CD8-positive, alpha-beta memory T cell (primary cell): ENCODE measurements at regions not wholly inside any gene's neighbourhood (a gene's known extent, or its start where the extent isn't known, plus 50 kb on each side); places are given as distances from the start of the nearest gene placed in this dataset.
"Not testable (repeated sequence)": the region's sequence is repeated elsewhere in the genome, so short reads cannot be mapped to it uniquely, and the experiment has no call there.

Experiments used
- CTCF ChIA-PET: fragments of 350-600 bp; sonication (Branson Sonifier 250); formaldehyde crosslinking; loops from one replicate; lab custom pipeline; 2021; ENCODE audit warnings: antibody characterized with exemption; lab: Charles Lee
- POLR2A ChIA-PET: fragments of 350-600 bp; sonication (Branson Sonifier 250); formaldehyde crosslinking; loops from one replicate; lab custom pipeline; 2021; ENCODE audit warnings: antibody characterized with exemption; lab: Charles Lee
- DNase-seq, 5 donors: peaks; one replicate each; pipeline versions ENCODE4 v3.0.0 to v3.0.0-alpha.2; 2020 to 2022; ENCODE audit warnings: mixed read lengths in 1 of 5
- H3K27ac ChIP-seq: one replicate; pipeline ENCODE4 v1.7.0; 2013; ENCODE audit warnings: low read depth, mild to moderate bottlenecking, low read length, moderate library complexity
- H3K27me3 ChIP-seq: 2 replicates; pipeline ENCODE4 v1.7.0; 2013; ENCODE audit warnings: low read length, mild to moderate bottlenecking; ENCODE audit not compliant: insufficient read depth, poor library complexity, severe bottlenecking
- H3K36me3 ChIP-seq: 2 replicates; pipeline ENCODE4 v1.7.0; 2013; ENCODE audit warnings: mild to moderate bottlenecking, low read length, moderate library complexity; ENCODE audit not compliant: insufficient read depth
- H3K4me1 ChIP-seq: 2 replicates; pipeline ENCODE4 v1.7.0; 2013; ENCODE audit warnings: mild to moderate bottlenecking, low read length, moderate library complexity; ENCODE audit not compliant: insufficient read depth
- H3K4me3 ChIP-seq: 2 replicates; pipeline ENCODE4 v1.7.0; 2013; ENCODE audit warnings: mild to moderate bottlenecking, low read length
- H3K9me3 ChIP-seq: 2 replicates; pipeline ENCODE4 v1.7.0; 2013; ENCODE audit warnings: mild to moderate bottlenecking, low read length
- H3K27ac Mint-ChIP-seq, 8 donors: one replicate each; pipeline ENCODE4 v1.8.0; 2020 to 2021; ENCODE audit warnings: mixed read lengths in 8 of 8, mild to moderate bottlenecking in 6 of 8, inconsistent platforms in 3 of 8, moderate library complexity in 3 of 8
- H3K27me3 Mint-ChIP-seq, 2 donors: one replicate each; pipeline ENCODE4 v1.8.0; 2020 to 2021; ENCODE audit warnings: mixed read lengths in 2 of 2, mild to moderate bottlenecking in 1 of 2, moderate library complexity in 1 of 2
- H3K36me3 Mint-ChIP-seq, 3 donors: one replicate each; pipeline ENCODE4 v1.8.0; 2020 to 2021; ENCODE audit warnings: mixed read lengths in 3 of 3, inconsistent platforms in 1 of 3, mild to moderate bottlenecking in 1 of 3
- H3K4me1 Mint-ChIP-seq, 3 donors: one replicate each; pipeline ENCODE4 v1.8.0; 2020 to 2021; ENCODE audit warnings: mixed read lengths in 3 of 3, inconsistent platforms in 1 of 3, mild to moderate bottlenecking in 1 of 3
- H3K4me3 Mint-ChIP-seq, 7 donors: one replicate each; pipeline ENCODE4 v1.8.0; 2020 to 2021; ENCODE audit warnings: mixed read lengths in 7 of 7, mild to moderate bottlenecking in 6 of 7, moderate library complexity in 4 of 7, inconsistent platforms in 2 of 7
- H3K9me3 Mint-ChIP-seq, 5 donors: one replicate each; pipeline ENCODE4 v1.8.0; 2020 to 2022; ENCODE audit warnings: mixed read lengths in 5 of 5, mild to moderate bottlenecking in 3 of 5, moderate library complexity in 2 of 5, inconsistent platforms in 1 of 5

- Histone ChIP-seq H3K4me3 (no peak overlapping the region), H3K9me3 (no peaks in the 10 kb centered on the region), H3K4me1 (no peaks in the 10 kb centered on the region), H3K27ac (no peak overlapping the region), H3K36me3 (no peaks in the 10 kb centered on the region), H3K27me3 (peaks cover 4% of the 10 kb centered on the region)
- Mint-ChIP-seq H3K27me3 (peaks cover 25 to 68% of the 10 kb centered on the region in 2 donors), H3K27ac (no peak overlapping the region), H3K9me3 (no peaks in the 10 kb centered on the region), H3K4me3 (peak overlapping the region in 2 of 7 donors; percentile 26 to 55), H3K36me3 (no peaks in the 10 kb centered on the region), H3K4me1 (no peaks in the 10 kb centered on the region)
- ChIA-PET CTCF (no interaction called here), POLR2A (no interaction called here)
- no peak for DNase-seq
Observed at GRCh38 chr17:34423978-34424813, 61.2 kb upstream of the CCL1 start.

- H3K36me3 ChIP-seq, H3K27me3 ChIP-seq, POLR2A ChIA-PET, H3K9me3 ChIP-seq, H3K4me1 Mint-ChIP-seq, CTCF ChIA-PET, H3K4me3 Mint-ChIP-seq, H3K27ac Mint-ChIP-seq, DNase-seq, H3K9me3 Mint-ChIP-seq, H3K36me3 Mint-ChIP-seq, H3K4me3 ChIP-seq, H3K27ac ChIP-seq, H3K4me1 ChIP-seq: not testable (repeated sequence)
- H3K27me3 Mint-ChIP-seq, result peaks cover 25 to 71% of the 10 kb centered on the region in 2 donors
Observed at GRCh38 chr17:34423315-34423714, 60.3 kb upstream of the CCL1 start.

GRCh38 chr17:34420900-34421299 lies 57.9 kb upstream of the CCL1 start:
- Mint-ChIP-seq H3K36me3 (no peaks in the 10 kb centered on the region), H3K27me3 (peaks cover 30 to 64% of the 10 kb centered on the region in 2 donors), H3K4me3 (no peak overlapping the region), H3K4me1 (no peaks in the 10 kb centered on the region), H3K27ac (no peak overlapping the region), H3K9me3 (no peaks in the 10 kb centered on the region)
- ChIA-PET POLR2A (no interaction called here), CTCF (interaction anchor here (0.6 to 1.7 kb wide), 4 partner anchors 10 to 696 kb away, joined by 3 to 6 read pairs (median 4); no protein-coding TSS in a partner anchor)
- Histone ChIP-seq H3K36me3 (no peaks in the 10 kb centered on the region), H3K27me3 (peaks cover 4% of the 10 kb centered on the region), H3K9me3 (no peaks in the 10 kb centered on the region), H3K27ac (no peak overlapping the region), H3K4me1 (no peaks in the 10 kb centered on the region), H3K4me3 (no peak overlapping the region)
- DNase-seq, result no peak

GRCh38 chr17:34420254-34420766 lies 57.3 kb upstream of the CCL1 start:
- CTCF ChIA-PET, result interaction anchor here (0.7 to 1.7 kb wide), 8 partner anchors 11 to 703 kb away, joined by 3 to 6 read pairs (median 4); no protein-coding TSS in a partner anchor
- POLR2A ChIA-PET, result no interaction called here
- Histone ChIP-seq H3K36me3 (no peaks in the 10 kb centered on the region), H3K27ac (no peak overlapping the region), H3K4me1 (no peaks in the 10 kb centered on the region), H3K4me3 (no peak overlapping the region), H3K9me3 (no peaks in the 10 kb centered on the region), H3K27me3 (peaks cover 4% of the 10 kb centered on the region)
- H3K27me3 Mint-ChIP-seq, result peaks cover 33 to 59% of the 10 kb centered on the region in 2 donors
- H3K36me3 Mint-ChIP-seq, result no peaks in the 10 kb centered on the region
- no peak overlapping the region for H3K27ac Mint-ChIP-seq
- H3K4me3 Mint-ChIP-seq, result no peak overlapping the region
- no peaks in the 10 kb centered on the region for H3K9me3 Mint-ChIP-seq
- DNase-seq, result peak; percentile 36 to 74 (median 48)
- no peaks in the 10 kb centered on the region for H3K4me1 Mint-ChIP-seq

- DNase-seq, result no peak
- ChIA-PET CTCF (interaction anchor here (1.1 kb wide), 1 partner anchor 704 kb away, joined by 3 read pairs; no protein-coding TSS in a partner anchor), POLR2A (no interaction called here)
- no peak overlapping the region for H3K27ac ChIP-seq
- no peaks in the 10 kb centered on the region for H3K36me3 Mint-ChIP-seq
- H3K4me3 ChIP-seq, result no peak overlapping the region
- H3K36me3 ChIP-seq, result no peaks in the 10 kb centered on the region
- H3K4me3 Mint-ChIP-seq, result no peak overlapping the region
- no peaks in the 10 kb centered on the region for H3K27me3 ChIP-seq
- no peak overlapping the region for H3K27ac Mint-ChIP-seq
- no peaks in the 10 kb centered on the region for H3K4me1 ChIP-seq
- no peaks in the 10 kb centered on the region for H3K9me3 Mint-ChIP-seq
- peaks cover 24 to 58% of the 10 kb centered on the region in 2 donors for H3K27me3 Mint-ChIP-seq
- H3K4me1 Mint-ChIP-seq, result no peaks in the 10 kb centered on the region
- no peaks in the 10 kb centered on the region for H3K9me3 ChIP-seq
Observed at GRCh38 chr17:34416116-34416515, 53.1 kb upstream of the CCL1 start.

- Histone ChIP-seq H3K36me3 (no peaks in the 10 kb centered on the region), H3K4me3 (no peak overlapping the region), H3K9me3 (no peaks in the 10 kb centered on the region), H3K4me1 (no peaks in the 10 kb centered on the region), H3K27ac (no peak overlapping the region), H3K27me3 (no peaks in the 10 kb centered on the region)
- Mint-ChIP-seq H3K36me3 (no peaks in the 10 kb centered on the region), H3K27me3 (peaks cover 15 to 53% of the 10 kb centered on the region in 2 donors), H3K4me3 (no peak overlapping the region), H3K27ac (no peak overlapping the region), H3K9me3 (no peaks in the 10 kb centered on the region), H3K4me1 (no peaks in the 10 kb centered on the region)
- ChIA-PET POLR2A (no interaction called here), CTCF (no interaction called here)
- DNase-seq, result no peak
Observed at GRCh38 chr17:34414339-34414738, 51.3 kb upstream of the CCL1 start.

- peaks cover 17 to 54% of the 10 kb centered on the region in 2 donors for H3K27me3 Mint-ChIP-seq
- CTCF ChIA-PET, result no interaction called here
- Histone ChIP-seq H3K36me3 (no peaks in the 10 kb centered on the region), H3K4me3 (no peak overlapping the region), H3K4me1 (no peaks in the 10 kb centered on the region), H3K27me3 (no peaks in the 10 kb centered on the region), H3K27ac (no peak overlapping the region), H3K9me3 (no peaks in the 10 kb centered on the region)
- POLR2A ChIA-PET, result no interaction called here
- no peaks in the 10 kb centered on the region for H3K9me3 Mint-ChIP-seq
- no peaks in the 10 kb centered on the region for H3K36me3 Mint-ChIP-seq
- no peaks in the 10 kb centered on the region for H3K4me1 Mint-ChIP-seq
- no peak overlapping the region for H3K4me3 Mint-ChIP-seq
- DNase-seq, result no peak
- H3K27ac Mint-ChIP-seq, result no peak overlapping the region
Observed at GRCh38 chr17:34413443-34414119, 50.5 kb upstream of the CCL1 start.

GRCh38 chr17:34412965-34413441 lies 50.0 kb upstream of the CCL1 start:
- H3K27ac Mint-ChIP-seq, result no peak overlapping the region
- CTCF ChIA-PET, result no interaction called here

More at GRCh38 chr17:34412965-34413441, 50.0 kb upstream of the CCL1 start:
- Mint-ChIP-seq H3K4me3 (no peak overlapping the region), H3K27me3 (peaks cover 21 to 56% of the 10 kb centered on the region in 2 donors), H3K9me3 (no peaks in the 10 kb centered on the region), H3K36me3 (no peaks in the 10 kb centered on the region), H3K4me1 (no peaks in the 10 kb centered on the region)
- DNase-seq, result no peak
- H3K27ac ChIP-seq, result no peak overlapping the region
- POLR2A ChIA-PET, result no interaction called here
- H3K4me1 ChIP-seq, result no peaks in the 10 kb centered on the region
- H3K36me3 ChIP-seq, result no peaks in the 10 kb centered on the region
- no peaks in the 10 kb centered on the region for H3K9me3 ChIP-seq
- H3K4me3 ChIP-seq, result no peak overlapping the region
- no peaks in the 10 kb centered on the region for H3K27me3 ChIP-seq
